ENCODE measurements at regions not wholly inside any gene's neighbourhood (a gene's known extent, or its start where the extent isn't known, plus 50 kb on each side); places are given as distances from the start of the nearest gene placed in this dataset.

GRCh38 chr3:20573175-20573574 is 387.2 kb upstream of the SGO1 start:
- intact Hi-C loops (cut with DNase I; ENCODE audit: low total_unique reads), result no loop called here
- 77 to 89% (median 85%) methylated on average over 3 of the region's 3 CpGs for WGBS, 5 donors
- H3K4me3 ChIP-seq, result no peak overlapping the region

GRCh38 chr3:20572473-20572872 is 386.5 kb upstream of the SGO1 start:
- no peak for DNase-seq
- intact Hi-C loops (cut with DNase I; ENCODE audit: low total_unique reads), result no loop called here
- H3K36me3 ChIP-seq, result no peaks in the 10 kb centered on the region
- no peaks in the 10 kb centered on the region for H3K4me1 ChIP-seq
- 87 to 90% (median 89%) methylated on average over 5 of the region's 5 CpGs for WGBS, 5 donors
- TF ChIP-seq CTCF (IDR thresholded peaks at IDR 0.05) (no peak), EP300 (IDR thresholded peaks at IDR 0.05) (no peak), POLR2A (IDR thresholded peaks at IDR 0.05) (no peak), POLR2AphosphoS5 (IDR thresholded peaks at IDR 0.05) (no peak)
- H3K27ac ChIP-seq, result no peak overlapping the region
- peaks cover 0 to 2% (median 0%) of the 10 kb centered on the region in 4 donors for H3K9me3 ChIP-seq
- no peaks in the 10 kb centered on the region for H3K27me3 ChIP-seq
- no peak overlapping the region for H3K4me3 ChIP-seq

More at GRCh38 chr3:20573175-20573574, 387.2 kb upstream of the SGO1 start:
- H3K9me3 ChIP-seq, result peaks cover 0 to 9% (median 0%) of the 10 kb centered on the region in 4 donors
- no peaks in the 10 kb centered on the region for H3K27me3 ChIP-seq
- H3K4me1 ChIP-seq, result no peaks in the 10 kb centered on the region
- TF ChIP-seq POLR2A (IDR thresholded peaks at IDR 0.05) (no peak), POLR2AphosphoS5 (IDR thresholded peaks at IDR 0.05) (no peak), EP300 (IDR thresholded peaks at IDR 0.05) (no peak), CTCF (IDR thresholded peaks at IDR 0.05) (no peak)
- no peaks in the 10 kb centered on the region for H3K36me3 ChIP-seq
- no peak for DNase-seq
- H3K27ac ChIP-seq, result no peak overlapping the region

GRCh38 chr3:20569310-20569709 is 383.3 kb upstream of the SGO1 start:
- intact Hi-C loops (cut with DNase I; ENCODE audit: low total_unique reads), result no loop called here
- no peak for DNase-seq
- Histone ChIP-seq H3K9me3 (no peaks in the 10 kb centered on the region), H3K27ac (no peak overlapping the region), H3K4me3 (no peak overlapping the region), H3K36me3 (no peaks in the 10 kb centered on the region), H3K27me3 (no peaks in the 10 kb centered on the region), H3K4me1 (no peaks in the 10 kb centered on the region)
- TF ChIP-seq EP300 (IDR thresholded peaks at IDR 0.05) (no peak), CTCF (IDR thresholded peaks at IDR 0.05) (no peak), POLR2A (IDR thresholded peaks at IDR 0.05) (no peak), POLR2AphosphoS5 (IDR thresholded peaks at IDR 0.05) (no peak)
- 17 to 33% (median 26%) methylated on average over 2 of the region's 2 CpGs for WGBS, 5 donors

- H3K36me3 ChIP-seq, result no peaks in the 10 kb centered on the region
- TF ChIP-seq CTCF (IDR thresholded peaks at IDR 0.05) (no peak), POLR2AphosphoS5 (IDR thresholded peaks at IDR 0.05) (no peak), POLR2A (IDR thresholded peaks at IDR 0.05) (no peak), EP300 (IDR thresholded peaks at IDR 0.05) (no peak)
- H3K4me3 ChIP-seq, result no peak overlapping the region
- no peaks in the 10 kb centered on the region for H3K9me3 ChIP-seq
- no peaks in the 10 kb centered on the region for H3K4me1 ChIP-seq
- H3K27me3 ChIP-seq, result no peaks in the 10 kb centered on the region
- no peak for DNase-seq
- no peak overlapping the region for H3K27ac ChIP-seq
- 78 to 91% (median 87%) methylated on average over 3 of the region's 3 CpGs for WGBS, 5 donors
- intact Hi-C loops (cut with DNase I; ENCODE audit: low total_unique reads), result no loop called here
Measured at GRCh38 chr3:20564966-20565365, 379.0 kb upstream of the SGO1 start.
